ENCODE measurements at regions not wholly inside any gene's neighbourhood (a gene's known extent, or its start where the extent isn't known, plus 50 kb on each side); places are given as distances from the start of the nearest gene placed in this dataset.

DNA sequence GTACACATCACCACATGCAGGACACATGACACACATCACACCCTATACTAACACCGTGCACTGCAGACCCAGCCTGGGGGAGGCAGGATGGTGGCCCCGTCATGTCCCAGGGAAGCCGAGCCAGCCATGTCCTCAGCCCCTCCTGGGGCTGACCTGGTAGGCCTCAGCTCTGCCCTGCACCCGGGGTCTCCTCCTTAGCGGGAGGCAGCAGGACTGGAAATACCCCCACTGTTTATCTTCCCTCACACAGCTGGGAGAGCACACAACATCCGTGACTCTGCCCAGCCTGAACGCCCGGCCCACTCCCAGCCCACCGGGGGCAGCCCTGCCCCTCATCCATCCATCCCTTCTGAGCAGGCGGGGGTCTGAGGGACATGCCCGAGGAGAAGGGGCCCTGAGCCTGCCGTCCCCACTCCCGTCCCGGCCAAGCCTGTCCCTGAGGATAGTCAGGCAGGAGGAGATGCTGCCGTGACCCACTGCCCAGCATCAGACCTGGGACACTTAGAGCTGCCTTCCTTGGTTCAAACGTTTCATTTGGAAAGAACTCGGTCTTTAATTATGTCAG, 945.0 kb downstream of the BRD1 start:
- no peak for DNase-seq (ENCODE audit: low spot score)

- DNase-seq (ENCODE audit: low spot score): no peak
Observed at GRCh38 chr22:48881326-48881980, 946.2 kb downstream of the BRD1 start.

DNA sequence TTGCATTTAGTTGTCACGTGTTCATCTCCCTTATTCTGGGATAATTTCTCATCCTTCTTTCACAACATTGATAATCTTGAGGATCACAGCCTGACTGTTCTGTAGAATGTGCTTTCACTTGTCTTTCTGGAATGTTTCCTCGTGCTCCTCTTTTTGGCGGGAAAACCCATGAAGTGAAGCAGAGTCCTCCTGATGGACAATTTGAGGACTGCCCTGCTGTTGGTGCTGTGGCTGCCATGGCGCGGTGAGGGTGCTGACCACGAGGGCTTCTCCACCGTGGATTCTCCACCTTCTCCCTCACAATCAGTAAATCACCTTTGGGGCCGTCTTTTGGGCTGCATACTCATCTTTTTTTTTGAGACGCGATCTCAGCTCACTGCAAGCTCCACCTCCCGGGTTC, 946.9 kb downstream of the BRD1 start:
- no peak for DNase-seq (ENCODE audit: low spot score)

- no peak for DNase-seq (ENCODE audit: low spot score)
Observed at GRCh38 chr22:48876951-48877350, 950.7 kb downstream of the BRD1 start.

GRCh38 chr22:48874956-48875355, 952.7 kb downstream of the BRD1 start:
- no peak for DNase-seq (ENCODE audit: low spot score)

GRCh38 chr22:48873191-48873520, 954.5 kb downstream of the BRD1 start:
- no peak for DNase-seq (ENCODE audit: low spot score)

- DNase-seq (ENCODE audit: low spot score): no peak
Observed at GRCh38 chr22:48872271-48873190, 955.1 kb downstream of the BRD1 start.

DNA sequence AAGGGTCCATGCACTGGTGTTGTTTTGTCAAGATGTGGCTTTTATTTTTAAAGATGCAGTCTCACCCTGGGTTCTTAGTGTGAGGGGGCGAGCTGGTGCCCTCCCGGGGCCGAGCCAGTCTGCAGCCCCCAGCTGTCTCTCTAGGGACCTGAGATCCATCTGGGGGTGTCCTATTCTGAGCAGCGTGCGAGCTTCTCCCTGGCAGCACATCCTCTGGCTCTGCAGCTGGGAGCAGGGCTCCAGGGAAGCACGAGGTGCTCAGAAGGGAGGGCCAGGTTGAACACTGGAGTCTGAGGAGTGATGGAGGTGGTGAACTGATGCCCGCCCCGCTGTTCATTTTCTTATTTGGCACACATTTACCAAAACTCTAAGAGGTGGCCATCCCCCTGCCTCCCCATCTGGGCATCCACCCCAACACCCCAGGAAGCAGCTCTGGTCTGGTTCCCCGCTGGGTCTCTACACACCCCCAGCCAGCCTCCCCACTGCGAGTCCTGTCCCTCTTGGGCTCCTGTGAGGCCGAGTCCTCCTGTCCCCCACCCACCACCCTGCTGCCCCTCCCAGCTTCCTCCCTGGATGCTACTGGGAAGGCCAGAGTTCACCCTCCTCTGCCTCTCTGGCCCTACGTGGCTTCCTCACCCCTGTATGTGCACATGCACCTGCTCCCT, 956.4 kb downstream of the BRD1 start:
- no peak for DNase-seq (ENCODE audit: low spot score)

DNA sequence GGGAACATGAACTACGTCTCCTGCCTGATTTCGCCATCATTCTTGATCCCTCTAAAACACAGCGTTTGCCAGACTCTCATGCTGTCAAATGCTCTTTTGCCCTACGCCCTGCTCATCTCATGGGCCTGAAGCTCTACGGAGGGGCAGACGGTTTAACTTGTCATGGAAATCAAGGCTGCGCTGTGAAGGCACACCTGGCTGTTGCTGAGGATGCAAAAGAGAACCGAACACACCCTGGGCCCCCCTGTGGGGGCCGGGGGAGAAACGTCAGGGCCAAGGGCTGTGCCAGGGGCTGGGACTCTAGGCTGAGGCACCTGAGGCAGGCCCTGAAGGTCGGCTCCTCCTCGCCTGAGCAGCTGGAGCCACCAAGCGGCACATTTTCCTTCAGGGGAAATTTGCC, 957.2 kb downstream of the BRD1 start:
- no peak for DNase-seq (ENCODE audit: low spot score)

DNA sequence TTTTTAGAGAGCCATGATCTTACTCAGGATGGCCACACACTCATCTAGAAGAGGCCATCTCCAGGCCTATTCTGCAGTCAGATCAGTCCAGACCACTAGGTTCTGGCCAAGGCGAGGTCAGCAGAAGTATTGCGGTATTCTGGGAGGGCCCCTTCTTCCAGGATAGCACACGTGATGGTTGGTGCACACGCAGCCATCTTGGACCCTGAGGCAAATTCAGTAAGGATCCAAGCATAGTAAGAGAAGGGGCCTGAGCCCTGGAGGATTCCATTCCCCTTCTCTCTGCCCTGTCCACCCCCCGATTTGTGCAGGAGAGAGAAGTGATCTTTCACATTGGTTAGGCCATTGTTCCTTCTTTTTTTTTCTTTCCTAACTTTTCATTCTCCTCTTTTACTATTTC, 957.9 kb downstream of the BRD1 start:
- no peak for DNase-seq (ENCODE audit: low spot score)

- no peak for DNase-seq (ENCODE audit: low spot score)
Observed at GRCh38 chr22:48869161-48869560, 958.5 kb downstream of the BRD1 start.

DNA sequence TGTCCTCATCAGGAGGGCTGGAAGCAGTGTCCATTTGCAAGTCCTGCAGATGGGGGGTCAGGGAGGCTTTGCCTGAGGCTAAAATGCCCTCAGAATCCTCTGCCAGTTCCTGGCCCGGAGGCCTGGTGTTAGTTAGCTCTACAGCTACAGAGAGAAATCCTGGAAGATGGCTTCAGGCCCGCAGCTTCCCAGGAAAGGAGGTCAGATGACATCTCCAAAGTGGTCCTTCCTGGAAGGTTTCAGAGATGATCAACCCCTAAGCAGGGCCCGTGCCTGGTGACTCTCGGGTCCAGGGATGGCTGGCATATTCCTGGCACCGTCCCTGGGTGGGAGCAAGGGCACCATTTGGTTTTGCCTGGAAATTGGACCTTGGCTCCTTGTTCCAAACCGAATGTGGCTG, 959.1 kb downstream of the BRD1 start:
- DNase-seq (ENCODE audit: low spot score): no peak

DNA sequence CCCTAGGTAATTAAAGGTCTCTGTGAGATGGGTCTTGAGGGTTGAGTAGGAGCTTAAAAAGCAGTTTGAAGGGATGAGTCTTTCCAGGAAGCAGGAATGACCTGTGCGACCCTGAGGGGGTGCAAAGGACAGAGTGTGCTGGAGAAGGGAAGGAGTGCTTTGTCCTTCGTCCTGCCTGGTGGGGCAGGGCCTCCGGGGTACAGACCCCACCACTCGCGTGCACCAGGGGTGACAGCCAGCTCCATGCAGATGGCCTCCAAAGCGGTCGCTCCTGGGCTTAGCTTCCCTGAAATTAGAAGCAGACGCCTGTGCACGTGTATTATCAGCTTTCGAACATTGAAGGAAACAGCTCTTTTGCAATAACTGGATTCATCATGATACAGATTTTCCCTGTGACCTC, 959.8 kb downstream of the BRD1 start:
- no peak for DNase-seq (ENCODE audit: low spot score)

GRCh38 chr22:48866906-48867681, 960.6 kb downstream of the BRD1 start:
- DNase-seq (ENCODE audit: low spot score): no peak

DNA sequence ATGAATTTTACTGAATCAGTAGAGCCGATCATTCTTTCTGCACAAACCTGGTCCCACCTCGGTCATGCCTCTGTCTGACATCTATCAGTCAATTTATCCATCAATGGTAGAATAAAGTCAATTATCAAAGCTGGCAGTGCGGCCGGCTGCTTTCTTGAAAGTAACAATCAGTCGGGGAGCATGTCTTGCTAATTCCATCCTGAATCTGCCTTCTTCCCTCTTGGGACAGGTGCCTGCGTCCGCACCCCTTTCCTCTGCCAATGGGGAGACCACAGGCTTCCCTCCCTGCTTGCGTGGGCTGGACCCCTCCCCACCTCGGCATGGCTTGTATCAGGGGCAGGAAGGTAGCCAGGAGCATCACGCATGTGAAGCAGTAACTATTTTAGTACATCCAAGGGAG, 962.9 kb downstream of the BRD1 start:
- no peak for DNase-seq (ENCODE audit: low spot score)

DNA sequence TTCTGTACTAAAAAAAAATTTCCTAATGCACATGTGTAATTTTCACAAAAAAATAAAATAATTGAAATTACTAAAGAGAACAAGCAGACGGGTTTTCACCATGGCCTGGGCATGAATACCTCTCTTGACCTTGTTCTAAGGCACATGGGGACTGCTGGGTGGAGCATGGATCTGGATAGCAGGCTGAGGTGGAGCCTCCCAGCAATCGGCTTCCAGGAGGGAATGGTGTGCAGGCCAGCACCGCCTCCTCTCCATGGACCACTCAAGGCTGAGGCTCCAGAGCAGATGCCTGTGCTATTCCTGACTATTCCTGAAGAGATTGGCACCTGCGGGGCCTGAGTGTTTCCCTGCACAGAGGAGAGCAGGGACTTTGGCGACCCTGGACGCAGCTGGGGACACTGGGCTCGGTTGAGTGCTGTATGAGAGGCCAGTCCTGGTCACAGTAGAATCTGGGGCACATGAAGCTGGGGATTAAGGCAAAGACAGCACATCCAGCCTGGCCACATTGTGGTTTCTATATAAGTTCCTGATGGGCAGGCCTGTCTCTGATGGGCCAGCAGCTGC, 963.6 kb downstream of the BRD1 start:
- no peak for DNase-seq (ENCODE audit: low spot score)

DNA sequence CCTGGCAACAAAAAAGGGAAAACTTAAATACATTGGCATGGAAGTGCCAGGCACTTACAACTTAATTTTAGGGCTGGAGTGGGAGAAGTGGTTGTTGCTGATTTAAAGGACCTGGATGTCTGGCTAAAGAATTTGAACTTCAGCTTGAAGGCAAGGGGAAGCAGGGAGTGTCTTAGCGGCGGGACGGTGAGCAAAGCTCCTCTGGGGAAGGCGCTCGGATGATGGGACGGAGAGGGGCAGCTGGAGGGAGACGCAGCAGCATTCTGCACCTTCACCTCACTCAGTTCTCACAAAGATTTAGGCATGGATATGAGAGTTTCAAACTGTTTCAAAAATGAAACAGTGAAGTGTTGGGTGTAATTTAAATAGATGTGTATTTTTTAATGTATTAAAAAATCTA, 967.1 kb downstream of the BRD1 start:
- no peak for DNase-seq (ENCODE audit: low spot score)

DNA sequence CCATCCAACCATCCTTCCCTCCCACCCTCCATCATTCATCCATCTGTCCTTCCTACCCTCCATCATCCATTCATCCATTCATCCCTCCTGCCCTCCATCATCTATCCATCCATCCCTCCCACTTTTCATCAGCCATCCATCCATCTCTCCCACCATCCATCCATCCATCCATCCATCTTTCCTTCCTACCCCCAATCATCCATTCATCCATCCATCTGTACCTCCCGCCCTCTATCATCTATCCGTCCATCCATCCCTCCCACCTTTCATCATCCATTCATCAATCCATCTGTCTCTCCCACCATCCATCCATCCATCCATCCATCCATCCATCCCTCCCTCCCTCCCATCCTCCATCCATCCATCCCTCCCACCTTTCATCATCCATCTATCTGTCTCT, 968.8 kb downstream of the BRD1 start:
- DNase-seq (ENCODE audit: low spot score): no peak

- DNase-seq (ENCODE audit: low spot score): no peak
Observed at GRCh38 chr22:48858121-48858520, 969.6 kb downstream of the BRD1 start.

- DNase-seq (ENCODE audit: low spot score): no peak
Observed at GRCh38 chr22:48857202-48857805, 970.4 kb downstream of the BRD1 start.

DNA sequence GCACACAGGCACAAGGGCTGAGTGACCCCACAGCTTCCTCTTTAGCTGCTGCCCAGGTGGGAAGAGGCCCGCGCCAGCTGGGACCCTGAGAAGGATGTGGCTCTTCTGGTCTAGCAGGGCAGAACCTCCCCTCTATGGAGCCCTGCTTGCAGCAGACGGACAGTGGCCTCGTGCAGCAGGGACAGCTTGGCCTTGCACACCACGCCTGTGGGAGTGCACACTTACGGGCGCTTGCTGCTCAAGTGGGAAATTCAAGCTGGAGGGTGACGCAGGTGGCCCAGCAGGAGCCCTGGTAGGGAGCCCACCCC, 971.4 kb downstream of the BRD1 start:
- no peak for DNase-seq (ENCODE audit: low spot score)
